Vagina (tissue), 2 donors: ENCODE measurements at regions not wholly inside any gene's neighbourhood (a gene's known extent, or its start where the extent isn't known, plus 50 kb on each side); places are given as distances from the start of the nearest gene placed in this dataset.

ENCODE experiments used
- CTCF ChIP-seq, 3 experiments: fragments of 450-650 bp in 2 of 3; fragments of 200-600 bp in 1 of 3; sonication (generic) in 1 of 3; IDR thresholded peaks; one replicate each; pipeline ENCODE4 v1.5.1; 2017 to 2019; ENCODE audit warnings: antibody characterized with exemption in 3 of 3, mild to moderate bottlenecking in 2 of 3, moderate library complexity in 2 of 3
- POLR2A ChIP-seq, 2 donors: fragments of 450-650 bp; IDR thresholded peaks; one replicate each; pipeline ENCODE4 v1.6.1; 2017; ENCODE audit warnings: antibody characterized with exemption in 2 of 2, mild to moderate bottlenecking in 2 of 2, moderate library complexity in 2 of 2

- peak; percentile 39 to 56 (median 50) for TF ChIP-seq CTCF (IDR thresholded peaks at IDR 0.05)
- TF ChIP-seq POLR2A (IDR thresholded peaks at IDR 0.05): no peak
Observed at GRCh38 chr9:109574061-109574882, 76.2 kb upstream of the PTPN3 start.
